Motor neuron (in vitro differentiated cells): ENCODE measurements at regions not wholly inside any gene's neighbourhood (a gene's known extent, or its start where the extent isn't known, plus 50 kb on each side); places are given as distances from the start of the nearest gene placed in this dataset.
"Not testable (repeated sequence)": the region's sequence is repeated elsewhere in the genome, so short reads cannot be mapped to it uniquely, and the experiment has no call there.

Source experiments
- ATAC-seq, 8 experiments: fragments of 200-7000 bp; cut with Tn5 transposase; replicated peaks in 6 of 8; 2 replicates each; pipeline ENCODE4 v1.8.0; 2021; ENCODE audit warnings: mild to moderate bottlenecking in 8 of 8, moderate library complexity in 8 of 8
- H3K27ac ChIP-seq, 2 donors: fragments of 250-450 bp; sonication (Bioruptor Pico); 2 replicates each; pipeline ENCODE4 v1.9.0; 2021; ENCODE audit warnings: antibody characterized with exemption in 2 of 2, mild to moderate bottlenecking in 2 of 2, moderate library complexity in 1 of 2
- H3K4me1 ChIP-seq, 2 donors: fragments of 250-450 bp; sonication (Bioruptor Pico); replicated peaks in 1 of 2; 2 replicates each; pipeline ENCODE4 v1.6.1; 2021; ENCODE audit warnings: antibody characterized with exemption in 2 of 2, mild to moderate bottlenecking in 2 of 2, moderate library complexity in 1 of 2
- H3K4me3 ChIP-seq, 5 donors: fragments of 250-450 bp; sonication (Bioruptor Pico); 2 replicates each; pipeline ENCODE4 v1.9.0; 2021; ENCODE audit warnings: antibody characterized with exemption in 5 of 5, mild to moderate bottlenecking in 5 of 5, moderate library complexity in 4 of 5
- WGBS, 10 experiments: fragments of 450-650 bp; shearing (Covaris generic); methylation state at CpG; one replicate each; pipeline ENCODE4 v1.0.0; 2022; 5-methylcytosine and 5-hydroxymethylcytosine counted together
- in situ Hi-C, 9 experiments: fragments of 400-800 bp; cut with MboI; loops; one replicate each; pipeline ENCODE4 v1.15.0; 2021; ENCODE audit warnings: low sequenced_read_pairs in 9 of 9, low pct_unique_long_range_greater_than_20kb in 2 of 9; ENCODE audit not compliant: unreplicated experiment in 9 of 9

- 0 to 75% (median 67%) methylated on average over 1 to 5 of the region's 5 CpGs; no CpG with 5 or more reads in 1 of the 10 experiments for WGBS, 10 experiments
- peak in 5 of 8 experiments; percentile 66 to 86 (median 74) for ATAC-seq
- Histone ChIP-seq H3K4me1 (peaks cover 9 to 20% of the 10 kb centered on the region in 2 donors), H3K27ac (no peak overlapping the region), H3K4me3 (no peak overlapping the region)
- in situ Hi-C loops = no loop called here
Observed at GRCh38 chr4:23038626-23039491, 346.1 kb downstream of the GBA3 start.

- Histone ChIP-seq H3K4me1 (peaks cover 9 to 20% of the 10 kb centered on the region in 2 donors), H3K27ac (no peak overlapping the region), H3K4me3 (no peak overlapping the region)
- 45 to 96% (median 92%) methylated on average over 2 to 10 of the region's 10 CpGs for WGBS, 10 experiments
- no peak for ATAC-seq
- in situ Hi-C loops = no loop called here
Observed at GRCh38 chr4:23036921-23037495, 344.3 kb downstream of the GBA3 start.

- in situ Hi-C loops = no loop called here
- Histone ChIP-seq H3K4me1 (peaks cover 9 to 20% of the 10 kb centered on the region in 2 donors), H3K27ac (no peak overlapping the region), H3K4me3 (no peak overlapping the region)
- ATAC-seq = no peak
- 17 to 88% (median 68%) methylated on average over 1 to 3 of the region's 3 CpGs; no CpG with 5 or more reads in 3 of the 10 experiments for WGBS, 10 experiments
Observed at GRCh38 chr4:23036503-23036902, 343.8 kb downstream of the GBA3 start.

GRCh38 chr4:23035521-23036056, 342.9 kb downstream of the GBA3 start:
- Histone ChIP-seq H3K4me1 (peaks cover 9 to 20% of the 10 kb centered on the region in 2 donors), H3K4me3 (no peak overlapping the region), H3K27ac (no peak overlapping the region)
- 83 to 93% (median 88%) methylated on average over 1 to 2 of the region's 3 CpGs; no CpG with 5 or more reads in 6 of the 10 experiments for WGBS, 10 experiments
- in situ Hi-C loops = no loop called here
- ATAC-seq = no peak

GRCh38 chr4:23034731-23035130, 342.0 kb downstream of the GBA3 start:
- Histone ChIP-seq H3K4me3 (no peak overlapping the region), H3K27ac (no peak overlapping the region), H3K4me1 (peaks cover 5 to 14% of the 10 kb centered on the region in 2 donors)
- peak in 3 of 8 experiments; percentile 47 to 89 (median 61) for ATAC-seq
- in situ Hi-C loops = no loop called here

- ATAC-seq = peak in 3 of 8 experiments; percentile 57 to 74 (median 69)
- in situ Hi-C loops = no loop called here
- peaks cover 0 to 5% of the 10 kb centered on the region in 2 donors for H3K4me1 ChIP-seq
- no peak overlapping the region for H3K4me3 ChIP-seq
- WGBS, 10 experiments = 6 to 88% (median 57%) methylated on average over 1 to 2 of the region's 2 CpGs; no CpG with 5 or more reads in 1 of the 10 experiments
- H3K27ac ChIP-seq = no peak overlapping the region
Observed at GRCh38 chr4:23033796-23034195, 341.1 kb downstream of the GBA3 start.

GRCh38 chr4:23028875-23029274, 336.1 kb downstream of the GBA3 start:
- whole genome bisulfite sequencing, 10 experiments = 0 to 100% (median 93%) methylated on average over 1 to 3 of the region's 3 CpGs; no CpG with 5 or more reads in 1 of the 10 experiments
- in situ Hi-C loops = no loop called here
- Histone ChIP-seq H3K27ac (no peak overlapping the region), H3K4me3 (no peak overlapping the region), H3K4me1 (no peaks in the 10 kb centered on the region)
- no peak for ATAC-seq

GRCh38 chr4:23023666-23024065, 330.9 kb downstream of the GBA3 start:
- H3K4me3 ChIP-seq = no peak overlapping the region
- no peak overlapping the region for H3K27ac ChIP-seq
- in situ Hi-C loops = no loop called here
- 0 to 100% (median 65%) methylated on average over 1 of the region's 1 CpG for WGBS, 10 experiments
- ATAC-seq = no peak
- peaks cover 0 to 8% of the 10 kb centered on the region in 2 donors for H3K4me1 ChIP-seq

- in situ Hi-C loops = no loop called here
- H3K4me3 ChIP-seq = no peak overlapping the region
- no peak overlapping the region for H3K27ac ChIP-seq
- peaks cover 0 to 8% of the 10 kb centered on the region in 2 donors for H3K4me1 ChIP-seq
- ATAC-seq = peak in 7 of 8 experiments; percentile 39 to 81 (median 42)
Observed at GRCh38 chr4:23023121-23023520, 330.4 kb downstream of the GBA3 start.

- Histone ChIP-seq H3K27ac (no peak overlapping the region), H3K4me3 (no peak overlapping the region), H3K4me1 (peaks cover 0 to 8% of the 10 kb centered on the region in 2 donors)
- in situ Hi-C loops = no loop called here
- peak in 3 of 8 experiments; percentile 80 to 93 (median 83) for ATAC-seq
Observed at GRCh38 chr4:23022032-23022431, 329.3 kb downstream of the GBA3 start.

GRCh38 chr4:23021040-23021439, 328.3 kb downstream of the GBA3 start:
- no peak overlapping the region for H3K27ac ChIP-seq
- in situ Hi-C loops = no loop called here
- no peak for ATAC-seq
- peaks cover 0 to 9% of the 10 kb centered on the region in 2 donors for H3K4me1 ChIP-seq
- WGBS, 10 experiments = 50 to 100% (median 91%) methylated on average over 1 to 4 of the region's 4 CpGs; no CpG with 5 or more reads in 1 of the 10 experiments
- H3K4me3 ChIP-seq = no peak overlapping the region

GRCh38 chr4:23020399-23020798, 327.7 kb downstream of the GBA3 start:
- in situ Hi-C loops, ATAC-seq, H3K27ac ChIP-seq, H3K4me3 ChIP-seq: not testable (repeated sequence)
- 49 to 100% (median 81%) methylated on average over 1 to 4 of the region's 4 CpGs; no CpG with 5 or more reads in 2 of the 10 experiments for WGBS, 10 experiments
- peaks cover 0 to 14% of the 10 kb centered on the region in 2 donors for H3K4me1 ChIP-seq

GRCh38 chr4:23016981-23017380, 324.2 kb downstream of the GBA3 start:
- ATAC-seq = no peak
- Histone ChIP-seq H3K27ac (no peak overlapping the region), H3K4me3 (no peak overlapping the region), H3K4me1 (peaks cover 0 to 14% of the 10 kb centered on the region in 2 donors)
- WGBS, 10 experiments = 0 to 100% (median 95%) methylated on average over 1 of the region's 1 CpG
- in situ Hi-C loops = no loop called here
